DMS 273 (cell line): ENCODE measurements at regions not wholly inside any gene's neighbourhood (a gene's known extent, or its start where the extent isn't known, plus 50 kb on each side); places are given as distances from the start of the nearest gene placed in this dataset.

Source experiments
- DNase-seq: peaks from one replicate; lab custom pipeline; 2025; ENCODE audit not compliant: unreplicated experiment; lab: John Stamatoyannopoulos, UW

GRCh38 chr7:125173571-125173970 is 243.9 kb upstream of the POT1 start:
- no peak for DNase-seq

DNA sequence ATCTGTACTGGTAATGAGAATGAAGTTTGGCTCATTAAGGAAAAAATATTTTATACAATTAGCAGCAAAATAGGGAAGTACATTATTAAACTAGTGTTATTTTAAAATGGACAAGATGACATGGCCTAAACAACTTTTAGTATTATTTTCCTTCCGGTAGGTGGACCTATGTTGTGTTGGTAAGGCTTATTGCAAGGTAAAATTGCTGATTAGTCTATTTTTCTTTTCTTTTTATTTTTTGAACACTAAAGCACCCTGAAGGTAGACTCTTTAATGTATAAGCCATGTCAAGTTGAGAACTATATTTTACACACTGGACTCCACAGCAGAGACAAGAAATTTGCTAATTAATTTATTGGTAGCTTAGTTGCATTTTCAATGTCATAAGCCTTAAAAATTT is 239.5 kb upstream of the POT1 start:
- DNase-seq: no peak

GRCh38 chr7:125154930-125155329 is 225.3 kb upstream of the POT1 start:
- no peak for DNase-seq

DNA sequence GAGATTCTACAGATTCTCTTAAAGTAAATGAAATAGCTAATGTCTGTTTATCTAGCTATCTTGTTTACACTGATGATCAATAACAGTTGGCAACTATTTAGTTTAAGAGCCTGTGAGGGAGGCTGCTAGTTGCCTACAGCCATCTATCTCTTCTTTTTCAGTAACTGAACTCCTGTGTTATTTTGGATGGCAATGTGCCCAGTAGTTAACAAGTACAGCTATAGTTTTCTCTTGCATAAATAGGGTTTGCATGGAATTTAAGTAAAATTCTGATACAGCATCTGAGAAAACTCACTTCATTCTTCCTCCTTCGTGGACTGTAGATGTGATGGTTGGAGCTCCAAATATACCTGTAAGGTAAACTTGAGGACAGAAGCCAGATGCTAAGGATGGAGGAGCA is 219.5 kb upstream of the POT1 start:
- peak; percentile 39 for DNase-seq

GRCh38 chr7:125147047-125147446 is 217.4 kb upstream of the POT1 start:
- DNase-seq: no peak

DNA sequence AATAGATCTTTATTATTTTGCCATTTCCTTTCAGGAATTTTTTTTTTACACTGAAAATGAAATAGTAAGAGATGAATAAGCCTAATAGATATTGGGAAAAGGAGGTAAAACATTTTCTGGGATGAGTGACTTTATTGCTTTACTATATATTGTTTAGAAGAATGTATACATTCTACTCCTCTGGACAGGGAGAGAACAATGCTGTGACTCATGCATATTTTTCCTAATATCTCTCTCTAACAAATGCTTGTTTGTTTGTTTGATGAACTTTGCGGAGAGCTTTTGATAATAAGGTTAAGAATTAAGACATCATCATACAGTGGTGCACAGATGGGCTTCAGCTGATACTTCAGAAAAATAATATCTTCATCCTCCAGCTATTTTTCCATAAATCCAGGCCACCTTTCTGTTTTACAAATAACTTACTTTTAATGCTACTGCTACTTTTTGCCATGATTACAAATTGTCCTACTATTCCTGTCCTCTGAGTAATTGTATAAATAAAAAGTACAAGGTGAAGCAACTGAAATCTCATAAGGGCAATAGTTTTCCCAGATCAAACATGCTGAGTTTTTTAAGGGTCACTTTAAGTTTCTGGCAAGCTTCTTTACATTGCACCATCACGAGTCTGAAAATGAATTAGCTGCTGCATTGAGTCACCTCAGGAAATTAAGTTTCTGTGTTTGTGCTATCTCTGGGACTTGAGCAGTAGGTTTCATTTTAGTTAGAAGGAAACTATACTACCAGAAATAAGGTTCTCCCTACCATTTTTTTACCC is 207.3 kb upstream of the POT1 start:
- no peak for DNase-seq

DNA sequence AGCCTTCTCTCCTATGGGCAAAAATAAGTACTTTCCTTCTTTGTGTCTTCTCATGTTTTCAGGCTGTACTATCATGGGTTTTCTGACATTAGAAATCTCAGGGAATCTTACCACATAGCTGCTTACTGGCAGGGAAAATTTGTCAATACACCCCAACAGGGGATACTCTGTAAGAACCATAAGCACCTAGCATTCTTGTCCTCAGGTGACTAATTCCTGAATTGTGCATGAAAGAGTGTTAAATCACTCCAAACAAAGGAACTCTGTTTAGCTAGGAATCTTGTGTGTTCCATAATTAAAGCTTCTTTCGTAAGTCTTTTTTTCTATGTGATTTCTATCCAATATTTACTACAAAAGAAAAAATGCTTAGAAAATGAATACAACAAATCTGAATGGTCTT is 206.7 kb upstream of the POT1 start:
- no peak for DNase-seq

GRCh38 chr7:125130173-125130572 is 200.5 kb upstream of the POT1 start:
- DNase-seq: no peak

GRCh38 chr7:125127304-125127703 is 197.7 kb upstream of the POT1 start:
- no peak for DNase-seq

DNA sequence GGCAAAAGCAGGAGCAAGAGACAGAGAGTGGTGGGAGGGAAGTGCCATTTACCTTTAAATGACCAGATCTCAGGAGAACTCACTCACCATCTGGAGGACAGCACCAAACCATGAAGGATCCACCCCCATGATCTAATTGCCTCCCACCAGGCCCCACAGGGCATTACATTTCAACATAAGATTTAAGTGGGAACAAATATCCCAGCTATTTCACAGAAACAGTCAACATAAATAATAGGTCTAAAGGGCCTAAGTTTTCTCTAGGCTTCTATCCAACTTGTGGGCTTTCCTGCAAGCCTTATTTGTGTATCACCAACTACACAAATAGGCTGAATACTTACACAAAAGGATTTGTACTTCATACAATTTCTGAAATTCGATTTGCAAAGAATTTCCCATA is 196.8 kb upstream of the POT1 start:
- DNase-seq: peak; percentile 19

DNA sequence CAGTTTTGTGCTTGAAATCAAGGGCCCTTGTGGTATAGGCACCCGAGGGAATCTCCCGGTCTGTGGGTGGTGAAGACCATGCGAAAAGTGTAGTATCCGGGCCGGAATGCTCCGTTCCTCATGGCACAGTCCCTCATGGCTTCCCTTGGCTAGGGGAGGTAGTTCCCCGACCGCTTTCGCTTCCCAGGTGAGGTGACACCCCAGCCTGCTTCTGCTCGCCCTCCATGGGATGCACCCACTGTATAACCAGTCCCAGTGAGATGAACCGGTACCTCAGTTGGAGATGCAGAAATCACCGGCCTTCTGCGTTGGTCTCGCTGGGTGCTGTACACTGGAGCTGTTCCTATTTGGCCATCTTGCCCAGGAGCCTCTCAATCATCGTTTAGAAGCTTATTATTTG is 195.7 kb upstream of the POT1 start:
- DNase-seq: no peak

GRCh38 chr7:125122173-125122572 is 192.5 kb upstream of the POT1 start:
- DNase-seq: peak; percentile 48

- no peak for DNase-seq
These were observed 190.0 kb upstream of the POT1 start for GRCh38 chr7:125119559-125120115.

DNA sequence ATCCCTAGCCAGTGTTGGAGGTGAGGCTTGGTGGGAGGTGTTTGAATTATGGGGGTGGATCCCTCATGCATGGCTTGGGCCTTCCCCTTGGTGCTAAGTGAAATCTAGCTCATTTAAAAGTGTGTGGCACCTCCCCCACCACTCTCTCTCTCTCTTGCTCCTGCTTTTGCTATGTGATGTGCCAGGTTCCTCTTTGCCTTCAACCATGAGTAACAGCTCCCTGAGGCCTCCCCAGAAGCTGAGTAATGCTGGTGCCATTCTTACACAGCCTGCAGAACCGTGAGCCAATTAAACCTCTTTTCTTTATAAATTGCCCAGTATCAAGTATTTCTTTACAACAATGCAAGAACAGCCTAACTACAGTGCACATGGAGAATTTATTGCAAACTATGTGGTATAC is 188.8 kb upstream of the POT1 start:
- DNase-seq: no peak

- no peak for DNase-seq
These were observed 183.2 kb upstream of the POT1 start for GRCh38 chr7:125112850-125113249.

- no peak for DNase-seq
These were observed 169.9 kb upstream of the POT1 start for GRCh38 chr7:125099519-125099918.

GRCh38 chr7:125098377-125098970 is 168.8 kb upstream of the POT1 start:
- no peak for DNase-seq

- DNase-seq: no peak
These were observed 161.0 kb upstream of the POT1 start for GRCh38 chr7:125090596-125090995.

GRCh38 chr7:125089171-125089570 is 159.5 kb upstream of the POT1 start:
- DNase-seq: no peak

GRCh38 chr7:125088555-125088954 is 158.9 kb upstream of the POT1 start:
- DNase-seq: no peak

DNA sequence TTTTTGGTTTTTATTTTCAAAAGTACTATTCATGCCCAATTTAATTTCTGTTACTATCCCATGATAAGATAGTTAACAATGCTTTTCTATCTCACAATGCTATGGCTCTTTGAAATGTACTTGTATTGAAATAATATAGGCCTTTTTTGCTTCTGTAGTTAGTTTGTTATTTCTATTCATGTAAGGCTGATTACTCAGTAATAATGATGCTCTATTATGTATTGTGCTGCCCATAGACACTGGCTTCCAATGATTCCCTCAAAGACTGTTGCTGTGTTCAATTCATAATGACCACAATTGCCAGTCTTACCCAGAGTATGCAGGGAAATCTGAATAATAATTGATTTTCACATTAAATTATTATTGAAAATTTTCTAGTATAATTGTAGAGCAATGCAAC is 155.5 kb upstream of the POT1 start:
- DNase-seq: no peak

GRCh38 chr7:125084196-125084595 is 154.6 kb upstream of the POT1 start:
- no peak for DNase-seq

DNA sequence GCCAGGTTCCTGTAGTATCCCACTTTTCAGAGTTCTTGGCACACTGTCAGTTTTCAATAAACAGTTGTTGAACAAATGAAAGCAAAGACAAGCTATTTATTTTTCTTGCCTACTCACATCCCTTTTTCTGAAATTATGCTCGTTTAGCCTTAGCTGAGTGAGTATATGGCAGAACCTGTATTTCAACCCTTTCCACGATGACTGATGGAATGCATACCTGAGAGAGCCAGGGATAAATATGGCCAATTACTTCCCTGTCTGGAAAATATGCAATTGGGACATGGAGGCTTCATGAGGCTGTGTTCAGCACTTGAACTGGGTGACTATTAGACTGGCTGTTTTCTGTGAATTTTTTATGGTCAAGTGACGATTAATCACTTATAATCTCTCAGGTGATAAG is 144.5 kb upstream of the POT1 start:
- no peak for DNase-seq
